ENCODE measurements at regions not wholly inside any gene's neighbourhood (a gene's known extent, or its start where the extent isn't known, plus 50 kb on each side); places are given as distances from the start of the nearest gene placed in this dataset.

DNA sequence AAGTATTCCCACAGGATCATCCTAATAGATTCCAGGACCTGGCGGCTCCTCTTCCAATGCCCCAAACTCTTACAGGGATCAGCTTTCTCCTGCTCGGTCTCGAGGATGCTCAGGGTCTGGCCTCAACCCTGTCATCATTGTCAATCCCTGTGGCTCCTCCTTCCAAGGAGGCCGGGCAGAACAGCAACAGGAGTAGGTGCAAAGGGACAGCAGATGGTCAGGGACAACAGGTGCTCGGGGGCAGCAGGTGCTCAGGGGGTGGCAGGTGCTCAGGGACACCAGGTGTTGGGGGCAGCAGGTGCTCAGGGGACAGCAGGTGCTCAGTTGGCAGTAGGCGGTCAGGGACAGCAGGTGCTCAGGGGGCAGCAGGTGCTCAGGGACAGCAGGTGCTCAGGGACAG is 84.8 kb downstream of the TTLL2 start:
- Histone ChIP-seq H3K36me3 (ENCODE audit: low read depth) (no peaks in the 10 kb centered on the region), H3K4me1 (ENCODE audit: low read depth) (peaks cover 2% of the 10 kb centered on the region), H3K4me3 (no peak overlapping the region), H3K9me3 (no peaks in the 10 kb centered on the region)
- DNase-seq (no peak), ATAC-seq (no peak)
- intact Hi-C loops (cut with DNase I, micrococcal nuclease), result no loop called here
- TF ChIP-seq, protein P1, sequence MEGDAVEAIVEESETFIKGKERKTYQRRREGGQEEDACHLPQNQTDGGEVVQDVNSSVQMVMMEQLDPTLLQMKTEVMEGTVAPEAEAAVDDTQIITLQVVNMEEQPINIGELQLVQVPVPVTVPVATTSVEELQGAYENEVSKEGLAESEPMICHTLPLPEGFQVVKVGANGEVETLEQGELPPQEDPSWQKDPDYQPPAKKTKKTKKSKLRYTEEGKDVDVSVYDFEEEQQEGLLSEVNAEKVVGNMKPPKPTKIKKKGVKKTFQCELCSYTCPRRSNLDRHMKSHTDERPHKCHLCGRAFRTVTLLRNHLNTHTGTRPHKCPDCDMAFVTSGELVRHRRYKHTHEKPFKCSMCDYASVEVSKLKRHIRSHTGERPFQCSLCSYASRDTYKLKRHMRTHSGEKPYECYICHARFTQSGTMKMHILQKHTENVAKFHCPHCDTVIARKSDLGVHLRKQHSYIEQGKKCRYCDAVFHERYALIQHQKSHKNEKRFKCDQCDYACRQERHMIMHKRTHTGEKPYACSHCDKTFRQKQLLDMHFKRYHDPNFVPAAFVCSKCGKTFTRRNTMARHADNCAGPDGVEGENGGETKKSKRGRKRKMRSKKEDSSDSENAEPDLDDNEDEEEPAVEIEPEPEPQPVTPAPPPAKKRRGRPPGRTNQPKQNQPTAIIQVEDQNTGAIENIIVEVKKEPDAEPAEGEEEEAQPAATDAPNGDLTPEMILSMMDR (IDR thresholded peaks at IDR 0.05), result no peak

DNA sequence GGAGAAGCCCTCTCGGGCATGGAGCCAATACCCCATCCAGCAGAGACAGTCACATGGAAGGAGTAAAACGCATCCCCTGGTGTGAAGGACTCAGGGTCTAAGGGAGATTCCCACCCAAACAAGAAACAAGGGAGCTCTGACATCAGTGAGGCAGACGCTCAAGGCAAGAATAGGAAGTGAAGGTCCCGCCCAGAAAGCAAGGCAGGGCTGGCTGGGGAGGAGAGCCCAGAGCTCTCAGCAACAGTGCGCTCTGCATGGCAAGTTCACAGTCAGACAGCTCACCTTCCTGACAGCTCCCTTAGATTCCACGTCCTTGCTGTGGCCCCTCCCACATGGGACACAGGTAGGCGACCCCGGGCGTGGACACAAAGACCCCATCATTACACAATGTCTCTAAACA is 85.6 kb downstream of the TTLL2 start:
- Histone ChIP-seq H3K4me1 (ENCODE audit: low read depth) (peaks cover 2% of the 10 kb centered on the region), H3K9me3 (no peaks in the 10 kb centered on the region), H3K4me3 (no peak overlapping the region), H3K36me3 (ENCODE audit: low read depth) (no peaks in the 10 kb centered on the region)
- intact Hi-C loops (cut with DNase I, micrococcal nuclease), result no loop called here
- TF ChIP-seq, protein P1 (IDR thresholded peaks at IDR 0.05), result no peak
- DNase-seq (no peak), ATAC-seq (peak; percentile 50)

DNA sequence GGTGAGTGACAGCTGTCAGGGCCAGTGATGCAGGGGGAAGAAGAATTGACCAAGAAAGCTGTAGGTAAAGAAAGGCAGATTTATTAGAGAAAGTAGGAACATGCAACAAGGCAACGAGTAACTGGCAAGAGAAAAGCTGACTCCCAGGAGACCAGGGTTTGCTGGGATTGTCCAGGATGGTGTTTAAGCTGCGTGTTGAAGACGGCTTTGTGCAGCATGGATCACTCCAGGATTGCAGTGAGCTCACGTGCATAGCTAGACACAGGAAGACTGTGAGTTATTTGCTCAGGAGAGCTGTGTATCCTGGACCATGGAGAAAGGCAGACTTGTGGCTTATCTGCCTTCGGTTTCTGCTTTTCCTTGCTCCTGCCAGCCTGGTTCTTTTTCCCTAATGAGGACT is 87.6 kb downstream of the TTLL2 start:
- no peak for DNase-seq
- H3K36me3 ChIP-seq (ENCODE audit: low read depth), result no peaks in the 10 kb centered on the region
- peaks cover 2% of the 10 kb centered on the region for H3K4me1 ChIP-seq (ENCODE audit: low read depth)
- no peak overlapping the region for H3K4me3 ChIP-seq
- H3K9me3 ChIP-seq, result no peaks in the 10 kb centered on the region
- no peak for ATAC-seq
- TF ChIP-seq, protein P1 (IDR thresholded peaks at IDR 0.05), result no peak
- intact Hi-C loops (cut with DNase I, micrococcal nuclease), result no loop called here

DNA sequence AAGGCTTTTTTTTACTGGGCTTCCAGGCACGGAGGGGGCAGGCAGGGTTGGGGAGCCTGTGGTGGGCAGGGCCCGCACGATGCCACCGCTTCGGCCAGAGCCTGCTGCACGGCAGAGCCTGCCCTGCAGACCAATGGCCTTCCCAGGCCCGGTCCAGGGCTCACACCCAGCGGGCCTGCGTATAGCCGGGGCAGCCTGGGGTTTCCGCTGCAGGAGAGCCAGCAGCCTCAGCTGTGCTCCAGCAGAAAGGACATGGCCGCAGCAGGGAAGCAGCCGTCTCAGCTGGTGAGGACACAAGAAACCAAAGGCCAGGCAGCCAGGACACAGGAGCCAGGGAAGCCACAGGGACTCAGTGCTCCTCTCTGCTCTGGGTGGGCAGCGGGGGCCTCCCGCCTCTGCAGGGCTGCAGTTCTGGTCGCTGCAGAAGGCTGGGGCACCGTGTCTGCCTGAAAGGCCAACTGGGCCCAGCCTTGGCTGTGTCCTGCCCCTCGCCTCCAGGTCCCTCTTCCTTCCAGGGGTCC is 90.6 kb downstream of the TTLL2 start:
- Histone ChIP-seq H3K9me3 (no peaks in the 10 kb centered on the region), H3K4me3 (no peak overlapping the region), H3K36me3 (ENCODE audit: low read depth) (no peaks in the 10 kb centered on the region), H3K4me1 (ENCODE audit: low read depth) (peaks cover 4% of the 10 kb centered on the region)
- DNase-seq (no peak), ATAC-seq (no peak)
- TF ChIP-seq, protein P1 (IDR thresholded peaks at IDR 0.05), result no peak
- intact Hi-C loops (cut with DNase I, micrococcal nuclease), result no loop called here

DNA sequence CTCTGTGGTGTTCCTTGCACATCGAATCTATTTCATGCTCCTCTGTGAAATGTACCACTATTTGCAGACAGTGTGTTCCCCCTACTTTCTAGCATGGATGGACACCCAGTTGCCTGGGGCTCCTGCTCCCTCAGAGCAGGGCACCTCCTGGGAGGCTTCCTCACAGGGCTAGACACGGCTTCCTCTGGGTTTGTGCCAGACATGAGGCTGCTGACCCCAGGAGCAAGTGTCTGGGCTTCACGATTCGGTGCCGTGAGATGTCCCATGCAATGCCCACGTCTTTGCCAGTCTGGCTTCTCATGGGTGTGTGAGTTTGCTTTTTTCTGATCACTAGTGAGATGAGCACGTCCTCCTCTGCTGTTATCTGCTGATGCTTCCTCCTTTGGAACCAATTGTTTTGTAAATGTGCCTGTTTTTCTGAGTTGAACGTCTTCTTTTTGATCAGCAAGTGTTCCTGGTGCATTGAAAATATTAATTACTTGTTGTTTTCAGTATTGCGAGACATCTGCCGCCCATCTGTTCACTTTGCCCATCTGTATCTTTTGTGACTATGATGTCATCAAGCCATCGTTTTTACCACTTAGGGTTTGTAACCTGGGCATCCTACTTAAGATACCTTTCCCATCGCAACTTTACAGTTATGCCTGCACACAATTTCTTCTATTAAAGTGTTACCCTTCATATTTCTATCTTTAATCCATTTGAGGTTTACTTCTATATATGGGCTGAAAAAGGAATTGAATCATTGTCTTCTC is 92.0 kb downstream of the TTLL2 start:
- no peak for ATAC-seq
- TF ChIP-seq, protein P1 (IDR thresholded peaks at IDR 0.05), result no peak
- intact Hi-C loops (cut with DNase I, micrococcal nuclease), result no loop called here
- no peak for DNase-seq
- no peaks in the 10 kb centered on the region for H3K36me3 ChIP-seq (ENCODE audit: low read depth)
- H3K4me1 ChIP-seq (ENCODE audit: low read depth), result peaks cover 5% of the 10 kb centered on the region
- H3K9me3 ChIP-seq, result no peaks in the 10 kb centered on the region
- no peak overlapping the region for H3K4me3 ChIP-seq

Measured in mucosa of descending colon (tissue), 3 donors.